Neutrophil (primary cell): ENCODE measurements at regions not wholly inside any gene's neighbourhood (a gene's known extent, or its start where the extent isn't known, plus 50 kb on each side); places are given as distances from the start of the nearest gene placed in this dataset.

Experiments used
- H3K27ac ChIP-seq: fragments of 200-600 bp; sonication (generic); 2 replicates; pipeline ENCODE4 v1.5.1; 2016; ENCODE audit warnings: mild to moderate bottlenecking, moderate library complexity
- H3K27me3 ChIP-seq: fragments of 200-600 bp; sonication (generic); 2 replicates; pipeline ENCODE4 v1.6.0; 2016; ENCODE audit warnings: mild to moderate bottlenecking
- H3K36me3 ChIP-seq: fragments of 200-600 bp; sonication (generic); 2 replicates; pipeline ENCODE4 v1.5.1; 2017
- H3K4me1 ChIP-seq, 2 experiments: fragments of 200-600 bp in 1 of 2; sonication (generic) in 1 of 2; 1 replicate in 1 of 2; 2 replicates in 1 of 2; pipeline versions ENCODE4 v1.5.1 to v1.6.1; 2013 to 2016; ENCODE audit warnings: low read depth in 1 of 2, low read length in 1 of 2, mild to moderate bottlenecking in 1 of 2, moderate library complexity in 1 of 2; ENCODE audit not compliant: control insufficient read depth in 1 of 2, insufficient read depth in 1 of 2
- H3K4me3 ChIP-seq, 2 experiments: fragments of 200-600 bp in 1 of 2; sonication (generic) in 1 of 2; 1 replicate in 1 of 2; 2 replicates in 1 of 2; pipeline ENCODE4 v1.5.1; 2013 to 2016; ENCODE audit warnings: low read depth in 1 of 2, low read length in 1 of 2, mild to moderate bottlenecking in 1 of 2, moderate library complexity in 1 of 2
- H3K9me3 ChIP-seq: fragments of 200-600 bp; sonication (generic); 2 replicates; pipeline ENCODE4 v1.5.1; 2016
- TF ChIP-seq, protein P1 (sequence below): fragments of 200-600 bp; sonication (generic); IDR thresholded peaks from 2 replicates; pipeline ENCODE4 v1.5.1; 2016; ENCODE audit warnings: antibody characterized with exemption

DNA sequence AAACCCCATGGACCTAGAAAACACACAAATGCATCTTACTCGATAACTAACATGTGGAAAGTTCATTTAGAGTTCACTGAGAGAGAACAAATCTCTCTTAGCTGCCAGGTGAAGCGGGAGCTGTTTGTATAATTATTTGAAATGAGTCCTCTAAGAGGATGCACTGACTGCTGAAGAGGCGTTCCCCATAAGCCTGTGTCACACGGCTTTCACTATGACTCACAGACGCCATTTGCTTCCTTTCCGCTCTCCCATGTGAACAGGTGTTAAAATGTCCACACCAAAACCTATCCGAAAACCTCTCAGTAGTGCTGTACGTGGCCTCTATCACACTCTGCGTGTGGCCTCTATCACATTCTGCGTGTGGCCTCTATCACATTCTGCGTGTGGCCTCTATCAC lies 101.8 kb downstream of the SOX1 start:
- no peak overlapping the region for H3K27ac ChIP-seq
- H3K4me1 ChIP-seq = no peaks in the 10 kb centered on the region
- no peaks in the 10 kb centered on the region for H3K9me3 ChIP-seq
- H3K4me3 ChIP-seq = no peak overlapping the region
- no peaks in the 10 kb centered on the region for H3K36me3 ChIP-seq
- H3K27me3 ChIP-seq = peaks cover 3% of the 10 kb centered on the region
- TF ChIP-seq, protein P1, sequence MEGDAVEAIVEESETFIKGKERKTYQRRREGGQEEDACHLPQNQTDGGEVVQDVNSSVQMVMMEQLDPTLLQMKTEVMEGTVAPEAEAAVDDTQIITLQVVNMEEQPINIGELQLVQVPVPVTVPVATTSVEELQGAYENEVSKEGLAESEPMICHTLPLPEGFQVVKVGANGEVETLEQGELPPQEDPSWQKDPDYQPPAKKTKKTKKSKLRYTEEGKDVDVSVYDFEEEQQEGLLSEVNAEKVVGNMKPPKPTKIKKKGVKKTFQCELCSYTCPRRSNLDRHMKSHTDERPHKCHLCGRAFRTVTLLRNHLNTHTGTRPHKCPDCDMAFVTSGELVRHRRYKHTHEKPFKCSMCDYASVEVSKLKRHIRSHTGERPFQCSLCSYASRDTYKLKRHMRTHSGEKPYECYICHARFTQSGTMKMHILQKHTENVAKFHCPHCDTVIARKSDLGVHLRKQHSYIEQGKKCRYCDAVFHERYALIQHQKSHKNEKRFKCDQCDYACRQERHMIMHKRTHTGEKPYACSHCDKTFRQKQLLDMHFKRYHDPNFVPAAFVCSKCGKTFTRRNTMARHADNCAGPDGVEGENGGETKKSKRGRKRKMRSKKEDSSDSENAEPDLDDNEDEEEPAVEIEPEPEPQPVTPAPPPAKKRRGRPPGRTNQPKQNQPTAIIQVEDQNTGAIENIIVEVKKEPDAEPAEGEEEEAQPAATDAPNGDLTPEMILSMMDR = no peak

DNA sequence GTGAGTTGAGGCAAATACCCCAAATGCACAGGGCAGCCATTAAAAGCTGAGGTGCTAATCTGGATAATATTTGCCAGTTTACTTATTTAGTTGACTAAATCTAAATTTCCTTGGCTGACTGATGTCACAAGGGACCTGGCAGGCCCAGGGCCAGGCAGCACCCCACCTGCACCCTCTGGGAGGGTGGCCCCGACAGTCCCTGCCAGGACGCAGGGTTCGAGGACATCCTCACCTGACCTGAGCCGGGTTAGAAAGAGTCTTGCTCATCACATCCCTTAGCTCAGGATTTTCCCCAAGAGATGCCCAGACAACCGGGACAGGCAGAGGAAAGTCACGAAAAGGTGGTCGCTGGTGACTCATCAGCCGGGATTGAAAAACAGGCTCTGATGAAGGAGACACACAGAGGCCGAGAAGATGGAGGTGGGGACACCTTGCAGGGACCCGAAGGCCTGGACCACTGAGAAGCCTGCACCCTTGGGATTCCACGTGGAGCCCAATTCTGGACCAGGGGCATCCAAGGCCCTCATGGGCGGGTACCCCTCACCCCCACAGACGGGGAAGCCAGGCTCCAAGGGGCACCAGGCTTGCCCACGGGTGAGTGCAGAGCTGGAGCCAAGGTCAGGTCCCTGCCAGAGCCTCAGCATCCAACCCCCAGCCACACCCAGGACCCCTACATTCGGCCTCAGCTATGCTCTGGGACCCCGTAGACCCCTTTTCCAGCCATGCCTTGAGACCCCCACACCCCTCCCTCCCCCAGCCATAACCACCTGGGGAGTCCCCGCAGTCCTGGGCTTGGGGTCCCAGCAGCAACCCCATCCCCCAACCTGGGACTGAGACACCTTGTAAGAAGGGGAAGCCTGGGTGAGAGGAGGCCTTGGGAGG lies 103.2 kb downstream of the SOX1 start:
- Histone ChIP-seq H3K9me3 (no peaks in the 10 kb centered on the region), H3K27ac (no peak overlapping the region), H3K36me3 (no peaks in the 10 kb centered on the region), H3K4me1 (no peaks in the 10 kb centered on the region), H3K27me3 (peaks cover 3% of the 10 kb centered on the region), H3K4me3 (no peak overlapping the region)
- TF ChIP-seq, protein P1 = no peak

DNA sequence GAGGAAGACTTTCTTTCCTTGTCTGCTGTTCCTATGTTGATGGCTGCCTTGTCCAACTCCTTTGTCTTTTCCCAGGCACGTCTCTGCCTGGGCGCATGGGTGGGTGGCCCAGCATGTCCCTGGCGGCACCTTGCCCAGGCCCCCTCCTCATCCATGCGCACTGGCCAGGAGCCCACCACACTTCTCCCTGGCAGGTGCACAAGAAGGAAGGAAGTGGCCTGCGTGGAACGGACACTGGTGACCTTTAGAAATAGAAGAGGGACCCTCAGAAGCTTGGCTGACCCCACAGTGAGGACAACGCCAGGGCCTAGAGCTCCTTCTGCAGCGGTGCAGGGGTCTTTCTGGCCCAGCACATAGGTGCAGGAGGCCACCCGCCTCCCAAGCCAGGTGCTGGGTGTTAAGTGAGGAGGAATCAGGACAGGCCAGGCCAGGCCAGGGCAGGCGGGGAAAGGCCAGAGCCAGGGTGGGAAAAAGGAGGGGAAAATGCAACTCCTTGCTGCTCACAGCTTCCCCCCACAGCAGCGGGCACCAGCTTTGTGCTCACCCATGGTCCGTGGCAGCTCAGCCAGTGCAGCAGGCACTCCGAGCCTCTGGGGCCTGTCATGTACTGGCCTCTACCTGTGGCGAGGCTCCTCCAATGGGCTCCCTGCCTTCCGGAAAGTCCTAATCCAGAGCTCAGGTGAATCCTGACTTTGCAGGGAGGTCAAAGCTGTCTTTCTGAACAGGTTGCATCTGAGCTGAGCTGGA lies 104.0 kb downstream of the SOX1 start:
- H3K27ac ChIP-seq = no peak overlapping the region
- no peaks in the 10 kb centered on the region for H3K9me3 ChIP-seq
- no peaks in the 10 kb centered on the region for H3K36me3 ChIP-seq
- no peaks in the 10 kb centered on the region for H3K27me3 ChIP-seq
- TF ChIP-seq, protein P1 = no peak
- no peak overlapping the region for H3K4me3 ChIP-seq
- no peaks in the 10 kb centered on the region for H3K4me1 ChIP-seq

DNA sequence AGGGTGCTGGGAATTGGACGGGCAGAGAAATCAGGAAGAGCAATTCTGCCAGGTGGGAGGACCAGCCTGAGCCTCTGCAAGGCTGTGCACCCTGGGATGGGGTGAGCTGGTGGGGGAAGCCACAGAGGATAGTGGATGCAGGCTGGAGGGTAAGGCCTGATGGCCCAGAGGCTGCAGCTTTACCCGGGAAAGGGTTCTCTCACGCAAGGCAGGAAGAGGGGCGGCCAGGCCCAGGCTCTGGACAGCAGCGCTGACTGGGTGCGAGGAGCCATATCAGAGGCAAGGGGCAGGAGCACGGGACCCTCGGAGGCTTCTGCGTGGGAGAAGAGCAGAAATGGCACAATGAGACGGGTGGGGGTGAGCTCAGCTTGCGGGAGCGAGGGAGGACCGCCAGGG lies 104.6 kb downstream of the SOX1 start:
- Histone ChIP-seq H3K27me3 (no peaks in the 10 kb centered on the region), H3K4me3 (no peak overlapping the region), H3K9me3 (no peaks in the 10 kb centered on the region), H3K27ac (no peak overlapping the region), H3K36me3 (no peaks in the 10 kb centered on the region), H3K4me1 (no peaks in the 10 kb centered on the region)
- TF ChIP-seq, protein P1 = no peak

DNA sequence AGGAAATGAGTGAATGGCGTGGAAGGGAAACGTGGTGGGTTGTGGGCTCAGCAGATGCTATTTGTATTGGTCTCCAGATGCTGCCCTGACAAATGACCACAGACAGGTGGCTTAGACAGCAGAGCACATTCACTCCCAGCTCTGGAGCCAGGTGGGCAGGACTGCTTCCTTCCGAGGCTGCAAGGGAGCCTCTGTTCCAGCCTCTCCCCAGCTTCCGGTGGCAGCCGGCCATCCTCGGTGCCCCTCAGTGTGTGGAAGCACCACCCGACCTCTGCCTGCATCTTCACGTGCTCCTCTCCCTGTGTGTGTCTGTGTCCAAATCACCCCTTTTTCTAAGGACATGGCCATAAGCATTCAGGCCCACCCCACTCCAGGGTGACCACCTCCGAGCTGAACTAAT lies 105.1 kb downstream of the SOX1 start:
- H3K27me3 ChIP-seq = no peaks in the 10 kb centered on the region
- no peaks in the 10 kb centered on the region for H3K4me1 ChIP-seq
- no peak overlapping the region for H3K27ac ChIP-seq
- H3K4me3 ChIP-seq = no peak overlapping the region
- H3K36me3 ChIP-seq = no peaks in the 10 kb centered on the region
- H3K9me3 ChIP-seq = no peaks in the 10 kb centered on the region
- TF ChIP-seq, protein P1 = no peak
